HepG2 (cell line): ENCODE measurements at regions not wholly inside any gene's neighbourhood (a gene's known extent, or its start where the extent isn't known, plus 50 kb on each side); places are given as distances from the start of the nearest gene placed in this dataset.

Experiments
- ARNT ChIP-seq: fragments of 450-650 bp; IDR thresholded peaks from 2 replicates; pipeline ENCODE4 v1.6.1; 2017
- ASH2L ChIP-seq: fragments of 300-600, 200-600 bp; sonication (generic); IDR thresholded peaks from 2 replicates; pipeline ENCODE4 v1.7.0; 2017; ENCODE audit warnings: low read depth, mild to moderate bottlenecking, moderate library complexity, mixed read lengths, low read length; ENCODE audit not compliant: insufficient read length
- DPF2 ChIP-seq: sonication (generic); formaldehyde crosslinking; IDR thresholded peaks from 2 replicates; pipeline ENCODE4 v1.4.0; 2020; ENCODE audit warnings: mild to moderate bottlenecking, low read depth, missing genetic modification reagents, borderline replicate concordance
- HDAC6 ChIP-seq: fragments of 200-600 bp; sonication (generic); IDR thresholded peaks from 2 replicates; pipeline ENCODE4 v1.7.0; 2017; ENCODE audit warnings: mild to moderate bottlenecking, antibody characterized with exemption, low read length, low read depth
- HNF4G ChIP-seq, 2 experiments: sonication (generic) in 1 of 2; formaldehyde crosslinking in 1 of 2; IDR thresholded peaks; 2 replicates each; pipeline versions ENCODE4 v1.4.0 to v1.6.1; 2011 to 2020; ENCODE audit warnings: borderline replicate concordance in 2 of 2, low read depth in 2 of 2, mild to moderate bottlenecking in 2 of 2, low read length in 1 of 2, missing genetic modification reagents in 1 of 2, moderate library complexity in 1 of 2
- JDP2 ChIP-seq: sonication (generic); formaldehyde crosslinking; IDR thresholded peaks from 2 replicates; pipeline ENCODE4 v1.8.1; 2022; ENCODE audit warnings: missing genetic modification reagents, borderline replicate concordance
- MTA1 ChIP-seq: sonication (generic); formaldehyde crosslinking; IDR thresholded peaks from 2 replicates; pipeline ENCODE4 v1.4.0; 2020; ENCODE audit warnings: missing genetic modification reagents, mild to moderate bottlenecking, borderline replicate concordance
- MTERF4 ChIP-seq: sonication (generic); formaldehyde crosslinking; IDR thresholded peaks from 2 replicates; pipeline ENCODE4 v1.8.0; 2023; ENCODE audit warnings: mild to moderate bottlenecking, missing genetic modification reagents
- RFX3 ChIP-seq: IDR thresholded peaks from 2 replicates; pipeline ENCODE4 v1.6.1; 2016; ENCODE audit warnings: missing biosample characterization, missing genetic modification reagents
- TCF7 ChIP-seq: sonication (generic); IDR thresholded peaks from 2 replicates; pipeline ENCODE4 v1.6.1; 2016; ENCODE audit warnings: antibody characterized with exemption, low read depth
- THYN1 ChIP-seq: sonication (generic); formaldehyde crosslinking; IDR thresholded peaks from 2 replicates; pipeline ENCODE4 v1.8.1; 2023; ENCODE audit warnings: low read depth, mild to moderate bottlenecking, moderate library complexity, missing genetic modification reagents, borderline replicate concordance
- ZBTB2 ChIP-seq: sonication (generic); formaldehyde crosslinking; IDR thresholded peaks from 2 replicates; pipeline ENCODE4 v1.8.0; 2022; ENCODE audit warnings: low read depth, missing genetic modification reagents
- ZBTB37 ChIP-seq: sonication (generic); formaldehyde crosslinking; IDR thresholded peaks from 2 replicates; pipeline ENCODE4 v1.4.0; 2020; ENCODE audit warnings: mild to moderate bottlenecking, missing genetic modification reagents
- ZBTB8A ChIP-seq: sonication (generic); formaldehyde crosslinking; IDR thresholded peaks from 2 replicates; pipeline ENCODE4 v1.4.0; 2020; ENCODE audit warnings: mild to moderate bottlenecking, low read depth, missing genetic modification reagents, borderline replicate concordance
- ZFP36 ChIP-seq: fragments of 150-350 bp; IDR thresholded peaks from 2 replicates; pipeline ENCODE4 v1.6.1; 2018; ENCODE audit warnings: borderline replicate concordance, low read length, low read depth; ENCODE audit not compliant: partially characterized antibody
- ZNF101 ChIP-seq: sonication (generic); formaldehyde crosslinking; IDR thresholded peaks from 2 replicates; pipeline ENCODE4 v1.4.0; 2020; ENCODE audit warnings: mild to moderate bottlenecking, low read depth, missing genetic modification reagents, borderline replicate concordance
- ZNF281 ChIP-seq: sonication (generic); formaldehyde crosslinking; IDR thresholded peaks from 2 replicates; pipeline ENCODE4 v1.4.0; 2020; ENCODE audit warnings: missing genetic modification reagents, borderline replicate concordance
- ZNF414 ChIP-seq: sonication (generic); formaldehyde crosslinking; IDR thresholded peaks from 2 replicates; pipeline ENCODE4 v1.5.0; 2020; ENCODE audit warnings: missing genetic modification reagents
- ZNF562 ChIP-seq: sonication (generic); formaldehyde crosslinking; IDR thresholded peaks from 2 replicates; pipeline ENCODE4 v1.8.0; 2022; ENCODE audit warnings: missing genetic modification reagents, borderline replicate concordance
- ZNF749 ChIP-seq: sonication (generic); formaldehyde crosslinking; IDR thresholded peaks from 2 replicates; pipeline ENCODE4 v1.8.0; 2022; ENCODE audit warnings: mild to moderate bottlenecking, missing genetic modification reagents, moderate library complexity, borderline replicate concordance

GRCh38 chr4:123599061-123599919 is 202.7 kb downstream of the SPRY1 start (continued):
- TF ChIP-seq ZNF281 (CRISPR knock-in tag): peak; percentile 29; the same call in 1 of the 2 replicates
- peak; percentile 84 for TF ChIP-seq TCF7
- TF ChIP-seq HNF4G (IDR thresholded peaks at IDR 0.05; ENCODE audit: borderline replicate concordance, low read depth, low read length): peak; percentile 68; the same call in 1 of the 2 replicates
- no peak for TF ChIP-seq HNF4G (CRISPR knock-in tag; IDR thresholded peaks at IDR 0.05; ENCODE audit: borderline replicate concordance, low read depth)
- no peak; the same call in 1 of the 2 replicates for TF ChIP-seq ZNF749
- no peak for TF ChIP-seq MTA1 (CRISPR knock-in tag)
- TF ChIP-seq ZFP36: peak; percentile 94
- TF ChIP-seq ZNF562: no peak
- TF ChIP-seq RFX3 (CRISPR knock-in tag): no peak
- no peak for TF ChIP-seq HDAC6
- no peak for TF ChIP-seq JDP2 (CRISPR knock-in tag)
- TF ChIP-seq ZBTB8A (CRISPR knock-in tag): no peak
- TF ChIP-seq THYN1 (CRISPR knock-in tag): no peak
- TF ChIP-seq ARNT: no peak
- TF ChIP-seq ZBTB37 (CRISPR knock-in tag): no peak
- peak; percentile 37 for TF ChIP-seq ASH2L
- no peak for TF ChIP-seq ZNF101
- no peak for TF ChIP-seq MTERF4 (CRISPR knock-in tag)
- no peak for TF ChIP-seq ZBTB2 (CRISPR knock-in tag)
- TF ChIP-seq ZNF414: no peak
- peak; percentile 59 for TF ChIP-seq DPF2 (CRISPR knock-in tag)
